GM21737 (cell line): ENCODE measurements at regions not wholly inside any gene's neighbourhood (a gene's known extent, or its start where the extent isn't known, plus 50 kb on each side); places are given as distances from the start of the nearest gene placed in this dataset.
"Not testable (repeated sequence)": the region's sequence is repeated elsewhere in the genome, so short reads cannot be mapped to it uniquely, and the experiment has no call there.

Source experiments
- ATAC-seq: cut with Tn5 transposase; IDR thresholded peaks from one replicate; pipeline ENCODE4 v1.9.1; 2021; ENCODE audit warnings: mild to moderate bottlenecking, moderate library complexity; ENCODE audit not compliant: unreplicated experiment

GRCh38 chr1:209132736-209133467 lies 450.6 kb upstream of the CAMK1G start:
- no peak for ATAC-seq

- ATAC-seq, result no peak
Measured at GRCh38 chr1:209134001-209134400, 449.5 kb upstream of the CAMK1G start.

- ATAC-seq, result no peak
Measured at GRCh38 chr1:209143916-209144315, 439.6 kb upstream of the CAMK1G start.

GRCh38 chr1:209150114-209150513 lies 433.4 kb upstream of the CAMK1G start:
- ATAC-seq, result no peak

- no peak for ATAC-seq
Measured at GRCh38 chr1:209153411-209153810, 430.1 kb upstream of the CAMK1G start.

- ATAC-seq, result no peak
Measured at GRCh38 chr1:209154912-209155311, 428.6 kb upstream of the CAMK1G start.

- ATAC-seq, result no peak
Measured at GRCh38 chr1:209155546-209155945, 428.0 kb upstream of the CAMK1G start.

- no peak for ATAC-seq
Measured at GRCh38 chr1:209156991-209157390, 426.5 kb upstream of the CAMK1G start.

- no peak for ATAC-seq
Measured at GRCh38 chr1:209157546-209158249, 425.8 kb upstream of the CAMK1G start.

- no peak for ATAC-seq
Measured at GRCh38 chr1:209158851-209159250, 424.7 kb upstream of the CAMK1G start.

GRCh38 chr1:209160230-209160629 lies 423.3 kb upstream of the CAMK1G start:
- no peak for ATAC-seq

GRCh38 chr1:209162651-209163050 lies 420.9 kb upstream of the CAMK1G start:
- no peak for ATAC-seq

- ATAC-seq, result no peak
Measured at GRCh38 chr1:209168204-209168603, 415.3 kb upstream of the CAMK1G start.

GRCh38 chr1:209171151-209171550 lies 412.4 kb upstream of the CAMK1G start:
- ATAC-seq, result no peak

- no peak for ATAC-seq
Measured at GRCh38 chr1:209172286-209172685, 411.2 kb upstream of the CAMK1G start.

- ATAC-seq, result not testable (repeated sequence)
Measured at GRCh38 chr1:209172792-209173542, 410.5 kb upstream of the CAMK1G start.

GRCh38 chr1:209173796-209174195 lies 409.7 kb upstream of the CAMK1G start:
- ATAC-seq, result not testable (repeated sequence)

GRCh38 chr1:209176866-209177430 lies 406.6 kb upstream of the CAMK1G start:
- ATAC-seq, result no peak

- no peak for ATAC-seq
Measured at GRCh38 chr1:209183195-209183594, 400.3 kb upstream of the CAMK1G start.

GRCh38 chr1:209187589-209187988 lies 395.9 kb upstream of the CAMK1G start:
- ATAC-seq, result no peak

- peak; percentile 97 for ATAC-seq
Measured at GRCh38 chr1:209190591-209191261, 392.8 kb upstream of the CAMK1G start.
